Esophagus mucosa (tissue), 1 donor: ENCODE measurements at regions not wholly inside any gene's neighbourhood (a gene's known extent, or its start where the extent isn't known, plus 50 kb on each side); places are given as distances from the start of the nearest gene placed in this dataset.
A peak's percentile ranks its signal among the peaks of the same experiment; 100 is the strongest.
"Not testable (repeated sequence)": the region's sequence is repeated elsewhere in the genome, so short reads cannot be mapped to it uniquely, and the experiment has no call there.

Source experiments
- ATAC-seq: fragments of 200-7000 bp; cut with Tn5 transposase; one replicate; pipeline ENCODE4 v1.9.1; 2020
- donor health status: DM: yes; HTN: yes; CAD: no.

GRCh38 chr17:65305116-65305515, 167.9 kb downstream of the RGS9 start:
- no peak for ATAC-seq

- not testable (repeated sequence) for ATAC-seq
These were observed 164.7 kb downstream of the RGS9 start for GRCh38 chr17:65301882-65302281.

- ATAC-seq: no peak
These were observed 164.0 kb downstream of the RGS9 start for GRCh38 chr17:65301184-65301583.

GRCh38 chr17:65297916-65298315, 160.7 kb downstream of the RGS9 start:
- ATAC-seq: no peak

- ATAC-seq: no peak
These were observed 160.2 kb downstream of the RGS9 start for GRCh38 chr17:65297384-65297783.

- ATAC-seq: peak; percentile 69
These were observed 157.1 kb downstream of the RGS9 start for GRCh38 chr17:65294181-65294719.

- no peak for ATAC-seq
These were observed 156.5 kb downstream of the RGS9 start for GRCh38 chr17:65293584-65294180.

- no peak for ATAC-seq
These were observed 155.3 kb downstream of the RGS9 start for GRCh38 chr17:65292430-65292829.

- ATAC-seq: not testable (repeated sequence)
These were observed 154.1 kb downstream of the RGS9 start for GRCh38 chr17:65291301-65291700.

GRCh38 chr17:65290616-65291015, 153.4 kb downstream of the RGS9 start:
- no peak for ATAC-seq

GRCh38 chr17:65290056-65290455, 152.9 kb downstream of the RGS9 start:
- ATAC-seq: no peak

GRCh38 chr17:65287040-65287439, 149.9 kb downstream of the RGS9 start:
- ATAC-seq: no peak

- no peak for ATAC-seq
These were observed 146.5 kb downstream of the RGS9 start for GRCh38 chr17:65283704-65284103.

GRCh38 chr17:65279456-65279855, 142.3 kb downstream of the RGS9 start:
- ATAC-seq: no peak

GRCh38 chr17:65278820-65279184, 141.6 kb downstream of the RGS9 start:
- ATAC-seq: no peak

- no peak for ATAC-seq
These were observed 141.1 kb downstream of the RGS9 start for GRCh38 chr17:65278050-65278819.

- ATAC-seq: no peak
These were observed 140.4 kb downstream of the RGS9 start for GRCh38 chr17:65277576-65277975.
